BLaER1 (cell line): ENCODE measurements at regions not wholly inside any gene's neighbourhood (a gene's known extent, or its start where the extent isn't known, plus 50 kb on each side); places are given as distances from the start of the nearest gene placed in this dataset.

Experiments used
- H3K27ac ChIP-seq: shearing (Covaris generic); formaldehyde crosslinking; 2 replicates; pipeline ENCODE4 v1.8.1; 2022
- H3K27me3 ChIP-seq: shearing (Covaris generic); formaldehyde crosslinking; 2 replicates; pipeline ENCODE4 v1.8.1; 2022
- H3K36me3 ChIP-seq: shearing (Covaris generic); formaldehyde crosslinking; 2 replicates; pipeline ENCODE4 v1.8.1; 2022
- H3K4me1 ChIP-seq: shearing (Covaris generic); formaldehyde crosslinking; 2 replicates; pipeline ENCODE4 v1.8.1; 2022
- H3K4me2 ChIP-seq: shearing (Covaris generic); formaldehyde crosslinking; 2 replicates; pipeline ENCODE4 v1.8.1; 2022
- H3K4me3 ChIP-seq: shearing (Covaris generic); formaldehyde crosslinking; 2 replicates; pipeline ENCODE4 v1.8.1; 2022
- H3K9ac ChIP-seq: shearing (Covaris generic); formaldehyde crosslinking; 2 replicates; pipeline ENCODE4 v1.8.1; 2022
- H3K9me3 ChIP-seq: shearing (Covaris generic); formaldehyde crosslinking; 2 replicates; pipeline ENCODE4 v1.8.1; 2022
- H4K20me1 ChIP-seq: shearing (Covaris generic); formaldehyde crosslinking; 2 replicates; pipeline ENCODE4 v1.8.1; 2022
- Cebpa-rat ChIP-seq: shearing (Covaris generic); IDR thresholded peaks from 2 replicates; pipeline ENCODE4 v1.8.1; 2022

GRCh38 chr6:168870982-168871381 lies 382.7 kb downstream of the THBS2 start:
- Histone ChIP-seq H3K4me2 (no peak overlapping the region), H3K36me3 (no peaks in the 10 kb centered on the region), H3K4me1 (peaks cover 11% of the 10 kb centered on the region), H3K27me3 (no peaks in the 10 kb centered on the region), H3K9me3 (no peaks in the 10 kb centered on the region), H3K4me3 (no peak overlapping the region), H3K9ac (no peak overlapping the region), H3K27ac (no peak overlapping the region), H4K20me1 (no peaks in the 10 kb centered on the region)
- TF ChIP-seq Cebpa-rat = no peak

DNA sequence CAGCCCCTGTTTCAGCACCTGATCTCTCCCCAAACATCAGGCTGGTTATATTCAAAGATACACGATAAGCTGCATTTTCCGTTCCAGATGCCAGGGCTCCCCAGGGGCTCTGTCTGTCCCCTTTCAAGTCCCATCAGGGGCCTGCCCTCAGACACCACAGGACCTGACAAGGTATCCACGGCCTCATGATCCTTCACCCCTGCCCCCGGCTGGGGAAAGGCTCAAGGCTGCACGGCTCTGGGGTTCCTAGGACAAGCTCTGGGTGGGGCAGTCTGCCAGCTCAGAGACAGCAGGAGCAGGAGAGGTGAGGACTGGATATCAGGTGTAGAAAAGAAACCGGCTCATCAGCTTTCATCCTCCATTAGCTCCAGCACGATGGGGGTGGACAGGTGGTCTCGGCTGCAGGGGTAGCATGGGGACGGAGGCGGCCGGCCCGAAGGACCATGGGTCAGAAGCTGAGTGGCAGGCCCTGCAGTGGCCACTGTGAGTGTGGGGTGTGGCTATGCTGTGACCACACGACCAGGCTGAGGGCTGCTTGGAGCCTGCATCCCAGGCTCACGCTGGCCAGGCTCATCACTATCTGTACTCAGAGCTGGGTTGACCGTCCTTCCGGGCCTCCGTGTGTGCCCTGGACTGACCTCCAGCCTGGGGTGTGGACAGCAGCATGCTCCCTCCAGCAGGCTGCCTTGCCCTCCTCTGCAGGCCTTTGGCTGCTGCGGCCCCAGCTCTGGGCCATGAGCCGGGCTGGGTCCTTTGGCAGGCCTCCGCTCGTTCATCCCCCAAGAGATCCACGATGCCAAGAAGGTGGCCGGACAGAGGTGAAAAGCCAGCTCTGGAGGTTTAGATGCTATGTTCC lies 386.2 kb downstream of the THBS2 start:
- H3K27ac ChIP-seq = no peak overlapping the region
- peak overlapping the region; percentile 56 for H3K4me2 ChIP-seq
- H3K27me3 ChIP-seq = no peaks in the 10 kb centered on the region
- H3K9ac ChIP-seq = no peak overlapping the region
- peaks cover 11% of the 10 kb centered on the region for H3K4me1 ChIP-seq
- no peak overlapping the region for H3K4me3 ChIP-seq
- no peaks in the 10 kb centered on the region for H4K20me1 ChIP-seq
- no peaks in the 10 kb centered on the region for H3K36me3 ChIP-seq
- no peaks in the 10 kb centered on the region for H3K9me3 ChIP-seq
- TF ChIP-seq Cebpa-rat = no peak

GRCh38 chr6:168866534-168866933 lies 387.1 kb downstream of the THBS2 start:
- Histone ChIP-seq H3K27me3 (no peaks in the 10 kb centered on the region), H3K4me2 (peak overlapping the region; percentile 56), H3K4me3 (no peak overlapping the region), H3K36me3 (no peaks in the 10 kb centered on the region), H3K9ac (no peak overlapping the region), H3K4me1 (peaks cover 11% of the 10 kb centered on the region), H3K9me3 (no peaks in the 10 kb centered on the region), H4K20me1 (no peaks in the 10 kb centered on the region), H3K27ac (no peak overlapping the region)
- no peak for TF ChIP-seq Cebpa-rat

- no peak overlapping the region for H3K4me3 ChIP-seq
- no peaks in the 10 kb centered on the region for H3K9me3 ChIP-seq
- peaks cover 11% of the 10 kb centered on the region for H3K4me1 ChIP-seq
- no peak overlapping the region for H3K9ac ChIP-seq
- no peaks in the 10 kb centered on the region for H3K27me3 ChIP-seq
- H3K36me3 ChIP-seq = no peaks in the 10 kb centered on the region
- no peaks in the 10 kb centered on the region for H4K20me1 ChIP-seq
- no peak overlapping the region for H3K27ac ChIP-seq
- no peak overlapping the region for H3K4me2 ChIP-seq
- no peak for TF ChIP-seq Cebpa-rat
Measured at GRCh38 chr6:168865522-168865921, 388.1 kb downstream of the THBS2 start.

DNA sequence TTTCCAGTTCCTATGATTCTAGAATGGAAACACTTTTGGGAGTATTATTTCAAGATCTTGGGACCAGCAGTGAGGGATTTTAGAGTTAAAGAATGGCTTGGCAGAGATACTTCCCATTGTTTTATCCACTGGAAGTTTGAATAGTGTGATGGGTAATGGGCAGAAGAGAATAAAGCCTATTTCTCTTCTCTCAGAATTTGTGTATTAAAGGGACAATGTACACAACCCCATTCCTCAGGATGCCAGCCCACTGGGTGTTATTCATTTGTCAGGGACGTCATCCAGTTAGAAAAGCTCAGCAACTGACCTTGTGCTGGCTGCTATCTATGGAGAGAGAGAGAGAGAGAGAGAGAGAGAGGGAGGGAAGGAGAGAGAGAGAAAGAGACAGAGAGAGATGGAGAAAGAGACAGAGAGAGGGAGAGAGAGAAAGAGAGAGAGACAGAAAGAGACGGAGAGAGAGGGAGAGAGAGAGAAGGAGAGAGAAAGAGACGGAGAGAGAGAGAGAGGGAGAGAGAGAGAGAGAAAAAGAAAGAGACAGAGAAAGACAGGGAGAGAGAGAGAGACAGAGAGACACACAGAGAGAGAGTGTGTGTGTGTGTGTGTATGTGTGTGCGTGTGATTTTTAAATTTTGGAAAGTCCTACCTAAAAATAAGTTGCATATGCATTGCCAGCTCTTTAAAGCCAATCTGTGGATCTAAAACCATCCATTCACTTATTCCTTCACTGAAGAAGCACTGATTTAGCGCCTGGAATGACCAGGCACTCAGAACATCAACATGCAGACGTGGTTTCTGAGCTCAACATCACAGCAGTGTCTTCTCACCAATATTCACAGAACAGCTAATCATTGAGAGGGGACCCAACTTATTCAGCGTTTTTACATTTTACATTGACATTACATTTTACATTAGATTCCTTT lies 388.8 kb downstream of the THBS2 start:
- H3K4me3 ChIP-seq = no peak overlapping the region
- H3K4me1 ChIP-seq = peaks cover 11% of the 10 kb centered on the region
- no peaks in the 10 kb centered on the region for H4K20me1 ChIP-seq
- H3K9ac ChIP-seq = no peak overlapping the region
- no peaks in the 10 kb centered on the region for H3K9me3 ChIP-seq
- H3K4me2 ChIP-seq = no peak overlapping the region
- no peaks in the 10 kb centered on the region for H3K36me3 ChIP-seq
- no peak for TF ChIP-seq Cebpa-rat
- H3K27me3 ChIP-seq = no peaks in the 10 kb centered on the region
- no peak overlapping the region for H3K27ac ChIP-seq

GRCh38 chr6:168863467-168863866 lies 390.2 kb downstream of the THBS2 start:
- no peak overlapping the region for H3K4me2 ChIP-seq
- TF ChIP-seq Cebpa-rat = no peak
- H3K36me3 ChIP-seq = no peaks in the 10 kb centered on the region

DNA sequence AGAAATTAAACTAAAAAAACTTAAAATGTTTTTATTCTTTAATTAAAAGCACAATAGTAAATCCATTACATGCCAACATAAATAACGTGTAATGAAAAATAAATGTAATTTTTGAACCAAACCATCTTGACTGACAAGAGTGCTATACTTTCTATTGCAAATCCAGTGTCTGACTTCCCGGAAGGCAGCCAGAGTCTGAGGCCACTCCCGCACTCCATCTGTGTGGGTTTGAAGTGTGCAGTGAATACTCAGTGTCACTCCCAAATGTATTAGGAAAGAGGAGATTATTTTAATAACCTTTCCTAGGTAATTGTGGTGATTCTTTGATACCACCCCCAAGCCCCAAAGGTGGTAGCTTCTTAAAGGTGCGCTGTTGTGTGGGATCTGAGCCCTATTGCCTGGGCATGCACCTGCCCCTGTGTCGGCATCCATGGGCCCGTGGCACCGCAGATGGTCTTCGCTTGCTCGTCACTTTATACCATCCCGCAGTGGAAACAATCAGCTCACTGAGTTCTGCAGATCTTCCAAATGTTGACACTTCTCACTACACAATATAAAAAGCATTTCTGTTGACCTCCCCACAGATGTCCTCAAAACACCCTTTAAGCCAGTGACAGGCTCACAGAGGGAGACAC lies 391.2 kb downstream of the THBS2 start:
- Histone ChIP-seq H3K27me3 (no peaks in the 10 kb centered on the region), H3K27ac (no peak overlapping the region), H3K4me1 (peaks cover 8% of the 10 kb centered on the region), H3K4me2 (no peak overlapping the region), H3K9me3 (no peaks in the 10 kb centered on the region), H3K9ac (no peak overlapping the region), H3K4me3 (no peak overlapping the region), H4K20me1 (no peaks in the 10 kb centered on the region), H3K36me3 (no peaks in the 10 kb centered on the region)
- TF ChIP-seq Cebpa-rat = no peak

More at GRCh38 chr6:168863467-168863866, 390.2 kb downstream of the THBS2 start:
- H3K27ac ChIP-seq = no peak overlapping the region
- H3K9me3 ChIP-seq = no peaks in the 10 kb centered on the region
- no peaks in the 10 kb centered on the region for H3K27me3 ChIP-seq
- no peak overlapping the region for H3K9ac ChIP-seq
- H3K4me1 ChIP-seq = peaks cover 11% of the 10 kb centered on the region
- no peak overlapping the region for H3K4me3 ChIP-seq
- no peaks in the 10 kb centered on the region for H4K20me1 ChIP-seq

DNA sequence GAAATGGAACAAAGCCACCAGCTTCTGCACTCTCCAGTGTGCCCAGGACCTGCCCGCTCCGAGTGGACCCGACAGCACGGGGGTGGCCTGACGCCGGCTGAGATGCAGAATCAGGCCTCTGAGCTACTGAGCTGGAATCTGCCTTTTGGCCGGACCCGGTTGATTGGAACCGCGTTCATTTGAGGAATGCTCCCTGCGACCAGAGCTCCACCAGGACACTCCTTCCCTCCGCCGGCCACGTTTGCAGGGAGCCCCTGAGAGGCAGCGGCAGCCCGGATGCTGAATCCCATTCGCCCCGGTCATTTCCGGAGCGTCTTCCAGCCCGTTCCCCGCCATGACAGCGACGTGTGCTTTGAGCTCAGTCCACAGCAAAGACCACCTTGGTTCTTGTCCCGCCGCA lies 392.7 kb downstream of the THBS2 start:
- H3K4me2 ChIP-seq = no peak overlapping the region

DNA sequence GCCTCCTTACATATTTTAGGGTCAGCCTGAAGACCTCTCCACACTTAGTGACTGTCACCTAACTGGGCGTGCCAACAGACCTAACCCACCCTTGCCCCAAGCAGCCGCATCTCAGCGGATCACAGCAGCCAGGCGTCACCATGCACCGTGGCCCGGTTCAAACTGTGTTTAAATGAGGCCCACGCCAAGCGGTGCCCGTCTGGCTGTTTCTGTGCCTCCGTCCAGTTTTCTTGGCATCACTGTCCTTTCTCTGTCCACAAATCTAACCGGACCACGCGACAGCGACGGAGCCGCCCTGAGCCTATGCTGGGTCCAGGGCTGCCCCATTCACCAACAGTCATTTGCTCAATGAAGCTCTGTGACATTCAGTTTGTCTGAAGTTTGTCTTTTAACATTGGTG lies 393.3 kb downstream of the THBS2 start:
- Histone ChIP-seq H3K4me2 (no peak overlapping the region), H3K4me1 (no peaks in the 10 kb centered on the region), H3K4me3 (no peak overlapping the region), H3K36me3 (no peaks in the 10 kb centered on the region), H3K9ac (no peak overlapping the region), H3K9me3 (no peaks in the 10 kb centered on the region), H4K20me1 (no peaks in the 10 kb centered on the region), H3K27me3 (no peaks in the 10 kb centered on the region), H3K27ac (no peak overlapping the region)
- TF ChIP-seq Cebpa-rat = no peak

More for the DNA sequence above, 392.7 kb downstream of the THBS2 start:
- Histone ChIP-seq H3K4me3 (no peak overlapping the region), H3K9me3 (no peaks in the 10 kb centered on the region), H3K27me3 (no peaks in the 10 kb centered on the region), H3K4me1 (no peaks in the 10 kb centered on the region), H3K36me3 (no peaks in the 10 kb centered on the region), H4K20me1 (no peaks in the 10 kb centered on the region), H3K27ac (no peak overlapping the region), H3K9ac (no peak overlapping the region)
- TF ChIP-seq Cebpa-rat = no peak

DNA sequence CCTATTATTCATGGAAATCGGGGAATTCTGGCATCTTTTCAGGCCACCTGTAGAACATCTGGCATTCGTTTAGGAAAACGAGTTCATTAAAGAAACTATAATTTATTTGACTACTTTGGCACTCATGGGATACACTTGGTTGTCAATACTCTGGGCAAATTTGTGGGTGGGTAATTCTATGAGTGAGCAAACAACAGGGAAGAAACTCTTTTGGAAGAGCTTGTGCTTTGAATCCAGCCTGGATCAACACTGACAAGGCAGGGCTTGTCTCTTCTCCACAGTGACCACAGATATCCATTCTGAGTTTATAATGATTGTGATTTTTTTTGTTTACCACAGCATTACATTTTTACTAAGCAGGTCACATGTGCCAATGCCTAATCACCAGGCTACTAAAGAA lies 394.7 kb downstream of the THBS2 start:
- Histone ChIP-seq H3K36me3 (no peaks in the 10 kb centered on the region), H4K20me1 (no peaks in the 10 kb centered on the region), H3K4me2 (no peak overlapping the region), H3K9me3 (no peaks in the 10 kb centered on the region), H3K4me1 (no peaks in the 10 kb centered on the region), H3K27me3 (no peaks in the 10 kb centered on the region), H3K27ac (no peak overlapping the region), H3K4me3 (no peak overlapping the region), H3K9ac (no peak overlapping the region)
- no peak for TF ChIP-seq Cebpa-rat
